GM18498 (cell line): ENCODE measurements at regions not wholly inside any gene's neighbourhood (a gene's known extent, or its start where the extent isn't known, plus 50 kb on each side); places are given as distances from the start of the nearest gene placed in this dataset.
A peak's percentile ranks its signal among the peaks of the same experiment; 100 is the strongest.

ENCODE experiments used
- ATAC-seq: cut with Tn5 transposase; IDR thresholded peaks from one replicate; pipeline ENCODE4 v1.9.1; 2021; ENCODE audit warnings: mild to moderate bottlenecking, moderate library complexity; ENCODE audit not compliant: unreplicated experiment

- ATAC-seq = no peak
Measured at GRCh38 chr13:47139519-47139918, 242.7 kb upstream of the HTR2A start.

DNA sequence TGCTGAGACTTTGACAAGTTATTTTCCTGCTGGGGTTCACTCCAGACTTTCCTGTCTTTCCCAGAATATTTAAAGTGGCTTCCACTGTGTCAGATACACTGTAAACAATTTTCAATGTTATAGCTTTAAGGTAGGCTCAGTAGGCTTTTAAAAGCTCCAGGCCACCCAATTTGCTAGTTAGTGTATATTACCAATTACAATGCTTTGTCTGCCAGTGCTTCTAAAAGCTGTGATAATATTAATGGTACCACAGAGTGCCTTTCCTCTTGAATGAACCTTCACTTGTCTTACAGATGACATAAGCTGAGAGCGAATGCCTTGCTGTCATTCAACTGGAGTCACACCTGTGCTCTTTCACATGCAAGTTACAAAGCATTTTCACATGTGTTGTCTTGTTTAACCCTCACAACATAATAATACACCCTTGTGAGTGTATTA is 239.7 kb upstream of the HTR2A start:
- no peak for ATAC-seq

DNA sequence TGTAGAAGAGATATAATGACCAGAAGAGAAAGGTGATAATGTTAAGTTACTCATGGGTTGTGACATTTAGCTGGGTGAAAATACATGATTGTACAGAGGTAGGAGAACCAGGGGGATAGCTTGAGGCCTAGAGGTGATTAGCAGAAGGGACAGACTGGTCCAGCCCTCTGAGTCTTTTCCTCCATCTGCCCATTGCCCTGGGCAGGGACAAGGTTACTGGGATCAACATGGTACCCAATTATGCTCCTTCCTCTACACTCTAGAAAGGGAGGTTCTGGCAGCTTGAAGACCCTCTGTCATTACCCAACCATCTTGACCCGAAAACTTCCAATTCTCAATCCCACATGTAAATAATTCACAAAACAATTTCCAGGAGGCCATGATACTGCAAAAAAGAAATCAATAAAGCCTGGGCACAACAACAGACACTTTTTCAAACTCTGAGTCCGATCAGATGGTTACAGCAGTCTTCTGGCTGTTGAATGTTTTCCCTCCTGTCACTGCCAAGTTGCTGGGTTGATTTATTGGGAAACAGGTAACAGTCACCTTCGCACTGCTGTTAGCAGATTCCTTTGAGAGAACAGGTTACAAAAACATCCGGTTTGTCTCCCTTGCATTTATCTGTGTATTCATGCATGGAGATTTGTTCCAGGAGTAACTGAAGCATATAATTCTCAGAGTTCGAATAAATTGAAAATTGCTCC is 239.1 kb upstream of the HTR2A start:
- no peak for ATAC-seq

DNA sequence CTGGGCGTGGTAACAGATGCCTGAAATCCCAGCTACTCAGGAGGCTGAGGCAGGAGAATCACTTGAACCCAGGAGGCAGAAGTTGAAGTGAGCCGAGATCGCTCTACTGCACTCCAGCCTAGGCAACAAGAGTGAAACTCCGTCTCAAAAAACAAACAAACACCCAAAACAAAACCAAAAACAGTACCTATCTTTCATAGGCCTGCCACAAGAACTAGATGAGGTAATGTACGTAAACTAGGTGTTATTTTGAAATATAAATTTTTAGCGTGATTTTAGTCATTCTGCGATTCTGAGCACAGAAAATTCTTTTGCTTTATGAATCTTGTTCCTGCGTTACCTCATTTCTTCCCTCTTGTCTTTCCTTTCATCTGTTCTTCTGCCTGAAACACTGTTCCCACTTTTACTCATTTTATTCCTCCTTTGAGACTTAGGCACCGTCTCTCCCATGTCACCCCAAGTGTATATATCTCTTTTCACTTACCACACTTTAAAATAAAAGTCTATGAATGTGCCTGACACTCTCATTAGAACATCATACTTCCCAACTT is 238.2 kb upstream of the HTR2A start:
- no peak for ATAC-seq

DNA sequence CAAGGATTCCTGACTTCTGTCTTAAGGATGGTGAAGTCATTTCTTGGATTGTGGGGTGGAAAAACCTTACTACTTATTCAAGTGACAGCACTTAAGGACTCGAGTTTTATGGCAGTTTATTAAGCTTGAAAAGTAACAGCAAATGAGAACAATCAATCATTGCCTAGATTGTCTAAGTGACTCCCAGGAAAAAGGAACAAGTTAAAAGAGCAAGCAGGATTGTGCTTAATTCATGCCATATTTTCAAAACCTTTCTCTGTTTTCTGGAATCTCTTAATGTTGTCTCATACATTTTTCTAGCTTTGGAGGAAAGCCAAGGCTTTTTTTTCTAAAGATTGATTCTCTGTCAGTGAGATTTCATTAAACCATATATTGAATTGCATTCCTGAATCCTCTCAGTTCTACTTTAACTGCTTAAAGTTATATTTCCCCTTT is 236.2 kb upstream of the HTR2A start:
- no peak for ATAC-seq

GRCh38 chr13:47129461-47129860 is 232.6 kb upstream of the HTR2A start:
- no peak for ATAC-seq

DNA sequence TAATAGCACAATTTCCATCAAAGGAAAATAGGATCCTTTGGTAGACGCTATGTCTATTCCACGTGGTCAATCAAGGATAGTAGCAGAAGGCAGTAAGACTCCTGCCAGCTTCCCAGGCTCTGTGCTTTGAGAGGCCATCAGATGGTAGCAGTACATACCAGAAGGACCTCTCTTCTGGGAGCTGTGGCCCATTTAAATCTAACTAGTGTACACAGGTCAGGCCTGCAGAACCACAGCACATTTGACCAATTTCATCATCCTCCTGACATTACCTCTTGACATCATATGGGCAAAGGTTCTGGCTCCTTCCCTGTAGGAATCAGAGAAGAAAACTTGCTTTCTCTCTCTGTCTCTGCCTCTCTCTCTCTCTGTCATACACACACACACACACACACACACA is 229.6 kb upstream of the HTR2A start:
- ATAC-seq = no peak

GRCh38 chr13:47121092-47121763 is 224.4 kb upstream of the HTR2A start:
- no peak for ATAC-seq

DNA sequence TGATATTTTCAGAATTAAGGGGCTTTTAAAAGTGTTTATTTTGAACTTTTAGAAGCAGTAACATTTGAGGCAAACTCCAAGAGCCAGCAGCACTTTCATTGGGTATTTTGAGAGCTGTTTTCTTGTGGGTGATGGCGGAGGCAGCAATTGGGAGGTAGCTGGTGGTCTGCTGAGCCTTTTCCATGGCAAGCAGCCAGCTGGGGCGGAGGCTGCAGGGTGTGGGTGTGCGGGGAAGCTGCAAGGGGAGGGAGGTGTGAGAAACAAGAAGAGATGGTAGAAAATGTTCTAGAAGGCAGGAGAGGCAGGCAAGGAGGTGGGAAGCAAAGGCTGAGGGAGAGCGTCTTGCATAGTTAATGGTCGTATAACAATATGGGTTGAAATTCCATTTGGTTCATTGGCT is 223.4 kb upstream of the HTR2A start:
- ATAC-seq = no peak

GRCh38 chr13:47119575-47120235 is 222.9 kb upstream of the HTR2A start:
- no peak for ATAC-seq

GRCh38 chr13:47117268-47117667 is 220.4 kb upstream of the HTR2A start:
- no peak for ATAC-seq

- ATAC-seq = no peak
Measured at GRCh38 chr13:47114030-47114429, 217.2 kb upstream of the HTR2A start.

DNA sequence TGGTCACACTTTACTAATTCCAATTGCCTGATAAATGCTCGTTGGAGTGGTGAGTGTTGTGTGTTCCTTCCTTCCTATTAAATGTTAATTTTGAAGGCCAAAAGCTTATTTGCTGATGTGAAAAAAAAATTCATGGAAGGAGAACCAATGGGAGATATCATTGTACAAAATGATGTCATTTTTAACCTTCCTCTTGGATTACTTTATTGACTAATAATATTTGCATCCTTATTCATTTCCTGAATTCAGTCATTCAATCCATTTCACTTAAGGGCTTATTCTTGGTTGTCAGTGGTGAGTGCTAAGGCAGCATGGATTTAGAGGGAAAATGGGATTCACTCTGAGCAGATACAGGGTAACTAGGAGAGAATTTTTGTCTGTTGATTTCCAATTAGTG is 216.0 kb upstream of the HTR2A start:
- ATAC-seq = no peak

GRCh38 chr13:47112205-47112902 is 215.5 kb upstream of the HTR2A start:
- ATAC-seq = no peak

GRCh38 chr13:47111499-47111898 is 214.6 kb upstream of the HTR2A start:
- no peak for ATAC-seq

DNA sequence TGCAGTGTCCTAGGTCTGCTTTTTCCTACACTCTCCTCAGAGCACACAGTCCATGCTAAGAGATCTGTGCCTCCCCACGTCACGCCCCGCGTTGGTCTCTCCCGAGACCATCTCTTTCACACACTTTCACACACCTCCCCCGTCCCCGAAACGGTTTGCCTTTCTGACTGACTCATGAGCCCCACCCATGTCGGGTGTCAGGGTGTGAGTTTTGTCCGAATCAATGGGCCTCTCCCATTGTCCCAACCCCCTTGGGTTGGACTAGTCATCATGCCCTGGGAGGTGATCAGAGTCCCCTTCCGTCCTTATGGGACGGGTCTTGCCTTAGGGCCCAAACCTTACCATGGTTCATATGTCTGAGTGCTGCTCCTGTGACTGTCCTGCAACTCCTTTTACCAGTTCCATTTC is 214.0 kb upstream of the HTR2A start:
- no peak for ATAC-seq

GRCh38 chr13:47110141-47110540 is 213.3 kb upstream of the HTR2A start:
- ATAC-seq = no peak

DNA sequence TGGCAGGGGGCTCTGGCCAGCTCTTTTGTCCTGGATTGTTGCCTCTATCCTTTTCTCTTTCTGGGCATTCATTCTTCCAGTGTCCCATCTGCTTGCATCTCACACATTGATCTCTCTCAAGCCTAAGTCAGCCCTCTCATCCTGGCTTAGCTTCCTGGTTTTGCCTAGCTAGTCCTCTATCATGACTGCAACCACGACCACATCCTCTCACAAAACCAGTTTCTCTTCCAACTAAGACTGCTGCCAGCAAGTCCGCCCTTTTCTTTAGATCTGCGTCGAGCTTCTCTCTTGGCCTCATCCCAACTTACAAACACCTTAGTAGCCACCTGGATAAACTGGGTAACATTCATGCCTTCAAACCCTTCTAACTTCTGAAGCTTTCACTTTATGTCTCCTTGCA is 212.2 kb upstream of the HTR2A start:
- ATAC-seq = peak; percentile 82

GRCh38 chr13:47100214-47100853 is 203.5 kb upstream of the HTR2A start:
- peak; percentile 90 for ATAC-seq

- ATAC-seq = peak; percentile 96
Measured at GRCh38 chr13:47094734-47095434, 198.0 kb upstream of the HTR2A start.
